ENCODE measurements at regions not wholly inside any gene's neighbourhood (a gene's known extent, or its start where the extent isn't known, plus 50 kb on each side); places are given as distances from the start of the nearest gene placed in this dataset.
"Not testable (repeated sequence)": the region's sequence is repeated elsewhere in the genome, so short reads cannot be mapped to it uniquely, and the experiment has no call there.

- DNase-seq: not testable (repeated sequence)
These were observed 635.5 kb downstream of the ZNF716 start for GRCh38 chr7:58085444-58085843.

DNA sequence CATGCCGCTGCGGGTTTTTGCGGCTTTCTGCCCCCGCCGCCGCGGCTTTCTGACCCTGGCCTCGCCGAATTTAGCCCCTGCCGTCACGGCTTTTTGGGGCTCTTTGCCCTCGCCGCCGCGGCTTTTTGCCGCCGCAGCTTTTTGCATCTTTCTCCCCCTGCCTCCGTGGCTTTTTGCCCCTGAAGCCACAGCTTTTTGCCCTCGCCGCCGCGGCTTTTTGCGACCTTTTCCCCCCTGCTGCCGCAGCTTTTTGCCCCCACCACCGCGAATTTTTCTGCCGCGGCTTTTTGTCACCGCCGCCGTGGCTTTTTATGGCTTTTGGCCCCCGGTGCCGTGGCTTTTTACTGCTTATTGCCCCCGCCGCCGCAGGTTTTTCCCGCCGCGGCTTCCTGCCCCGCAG is 636.5 kb downstream of the ZNF716 start:
- DNase-seq: no peak

- peak; percentile 3 for DNase-seq
These were observed 637.0 kb downstream of the ZNF716 start for GRCh38 chr7:58086871-58087535.

- DNase-seq: peak; percentile 2
These were observed 637.7 kb downstream of the ZNF716 start for GRCh38 chr7:58087536-58088190.

- not testable (repeated sequence) for DNase-seq
These were observed 638.2 kb downstream of the ZNF716 start for GRCh38 chr7:58088191-58088560.

DNA sequence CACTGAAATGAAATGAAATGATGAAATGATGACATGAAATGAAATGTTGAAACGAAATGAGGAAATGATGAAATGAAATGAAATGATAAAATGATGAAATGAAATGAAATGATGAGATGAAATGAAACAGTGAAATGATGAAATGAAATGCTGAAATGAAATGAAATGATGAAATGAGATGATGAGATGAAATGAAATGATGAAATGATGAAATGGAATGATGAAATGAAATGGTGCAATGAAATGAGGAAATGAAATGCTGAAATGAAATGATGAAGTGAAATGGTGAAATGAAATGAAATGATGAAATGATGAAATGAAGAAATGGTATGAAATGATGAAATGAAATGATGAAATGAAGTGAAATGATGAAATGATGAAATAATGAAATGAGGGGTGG is 641.1 kb downstream of the ZNF716 start:
- DNase-seq: not testable (repeated sequence)

Data from CD4-positive, alpha-beta T cell treated with Interleukin-17A for 4 hours (primary cell).